K562 (cell line): ENCODE measurements at regions not wholly inside any gene's neighbourhood (a gene's known extent, or its start where the extent isn't known, plus 50 kb on each side); places are given as distances from the start of the nearest gene placed in this dataset.

ENCODE experiments used
- ATAC-seq: fragments of 200-7000 bp; cut with Tn5 transposase; 3 replicates; pipeline ENCODE4 v1.9.1; 2020; ENCODE audit warnings: moderate library complexity
- BruUV-seq: library from RNA; stranded (reverse); fragments of 400-500 nt; replicated peaks from 2 replicates; lab custom pipeline; 2021; lab: Mats Ljungman, UMichigan
- CTCF ChIA-PET: fragments of 300-600 bp; formaldehyde crosslinking; extraction: SDS; loops from one replicate; lab custom pipeline; 2021; ENCODE audit warnings: low intra/inter-chr PET ratio; lab: Yijun Ruan, JAX
- POLR2A ChIA-PET: fragments of 300-600, 350-650 bp; sonication (Branson Sonifier 250); formaldehyde crosslinking; extraction: SDS; loops from one replicate; lab custom pipeline; 2021; ENCODE audit warnings: antibody characterized with exemption, inconsistent platforms; lab: Yijun Ruan, JAX
- DNase-seq, 4 experiments: peaks; one replicate each; pipeline versions ENCODE4 v3.0.0 to v3.0.0-alpha.2; 2011 to 2018; ENCODE audit warnings: low spot score in 3 of 4, mixed read lengths in 3 of 4; ENCODE audit errors: extremely low read depth in 1 of 4
- FAIRE-seq: peaks from 2 replicates; lab custom pipeline; 2011; peaks lifted over from hg19 to GRCh38; lab: Jason Lieb, UNC
- H2AFZ ChIP-seq: 2 replicates; pipeline ENCODE4 v1.6.0; 2011; ENCODE audit warnings: low read depth, low read length, control low read depth, inconsistent platforms
- H3K27ac ChIP-seq: fragments of 200-600 bp; 3 replicates; pipeline ENCODE4 v1.8.0; 2011; ENCODE audit warnings: low read depth, mild to moderate bottlenecking, control low read depth, inconsistent platforms, low read length, moderate library complexity, mixed read lengths; ENCODE audit errors: extremely low read depth
- H3K27me3 ChIP-seq, 2 experiments: fragments of 300-600 bp in 1 of 2; 2 replicates in 1 of 2; 3 replicates in 1 of 2; pipeline versions ENCODE4 v1.6.0 to v1.8.0; 2011; ENCODE audit warnings: inconsistent platforms in 2 of 2, low read length in 2 of 2, mild to moderate bottlenecking in 1 of 2, mixed read lengths in 1 of 2, moderate library complexity in 1 of 2; ENCODE audit not compliant: control insufficient read depth in 2 of 2, insufficient read depth in 2 of 2
- H3K36me3 ChIP-seq: fragments of 300-600 bp; 3 replicates; pipeline ENCODE4 v1.8.0; 2011; ENCODE audit warnings: mild to moderate bottlenecking, low read length, inconsistent platforms; ENCODE audit not compliant: control insufficient read depth, insufficient read depth
- H3K4me1 ChIP-seq, 2 experiments: fragments of 200-600 bp in 1 of 2; replicated peaks in 1 of 2; 2 replicates in 1 of 2; 3 replicates in 1 of 2; pipeline versions ENCODE4 v1.5.1 to v1.8.0; 2011; ENCODE audit warnings: inconsistent platforms in 2 of 2, low read length in 2 of 2, mild to moderate bottlenecking in 1 of 2, mixed read lengths in 1 of 2, moderate library complexity in 1 of 2; ENCODE audit not compliant: control insufficient read depth in 2 of 2, insufficient read depth in 2 of 2
- H3K4me2 ChIP-seq: 2 replicates; pipeline ENCODE4 v1.6.1; 2011; ENCODE audit warnings: low read length, control low read depth, inconsistent platforms, mixed read lengths; ENCODE audit not compliant: insufficient read depth
- H3K4me3 ChIP-seq: fragments of 200-600 bp; sonication (generic), shearing (Covaris generic); 2 replicates; pipeline ENCODE4 v1.5.1; 2016; ENCODE audit warnings: control low read depth, inconsistent platforms
- H3K79me2 ChIP-seq: fragments of 200-600 bp; 3 replicates; pipeline ENCODE4 v1.8.0; 2011; ENCODE audit warnings: low read length, inconsistent platforms; ENCODE audit not compliant: control insufficient read depth, insufficient read depth
- H3K9ac ChIP-seq, 2 experiments: 2 replicates each; pipeline versions ENCODE4 v1.6.0 to v1.6.1; 2011; ENCODE audit warnings: low read depth in 2 of 2, low read length in 2 of 2, control low read depth in 1 of 2, inconsistent platforms in 1 of 2, mild to moderate bottlenecking in 1 of 2, mixed read lengths in 1 of 2; ENCODE audit not compliant: insufficient read depth in 1 of 2
- H3K9me1 ChIP-seq: one replicate; pipeline ENCODE4 v1.6.0; 2011; ENCODE audit warnings: inconsistent platforms, mild to moderate bottlenecking, low read length, moderate library complexity; ENCODE audit not compliant: control insufficient read depth, insufficient read depth
- H3K9me3 ChIP-seq: replicated peaks from 2 replicates; pipeline ENCODE4 v1.5.1; 2011; ENCODE audit warnings: low read depth, low read length, inconsistent platforms; ENCODE audit not compliant: control insufficient read depth, insufficient read depth
- H4K20me1 ChIP-seq: replicated peaks from 2 replicates; pipeline ENCODE4 v1.6.1; 2011; ENCODE audit warnings: low read length, inconsistent platforms, mixed read lengths; ENCODE audit not compliant: control insufficient read depth, insufficient read depth
- CSDE1 ChIP-seq, 2 experiments: fragments of 450-650 bp; IDR thresholded peaks; 2 replicates each; pipeline ENCODE4 v1.6.1; 2016; ENCODE audit warnings: mild to moderate bottlenecking in 1 of 2
- KLF16 ChIP-seq: IDR thresholded peaks from 2 replicates; pipeline ENCODE4 v1.6.1; 2016; ENCODE audit warnings: antibody characterized with exemption
- KLF6 ChIP-seq: fragments of 250-450 bp; sonication (Bioruptor Pico); IDR thresholded peaks from 2 replicates; pipeline ENCODE4 v1.4.0; 2020; ENCODE audit warnings: mild to moderate bottlenecking, moderate library complexity, borderline replicate concordance
- MECOM ChIP-seq: fragments of 250-450 bp; sonication (Bioruptor Pico); IDR thresholded peaks from 2 replicates; pipeline ENCODE4 v1.8.0; 2022; ENCODE audit warnings: inconsistent platforms
- NELFE ChIP-seq: IDR thresholded peaks from 2 replicates; pipeline ENCODE4 v1.6.1; 2011; ENCODE audit warnings: mild to moderate bottlenecking; ENCODE audit not compliant: insufficient read depth, insufficient read length
- RFX1 ChIP-seq: fragments of 450-650 bp; IDR thresholded peaks from 2 replicates; pipeline ENCODE4 v1.6.1; 2016; ENCODE audit warnings: mild to moderate bottlenecking, moderate library complexity
- TOE1 ChIP-seq, 2 experiments: fragments of 450-650 bp in 1 of 2; sonication (generic) in 1 of 2; formaldehyde crosslinking in 1 of 2; IDR thresholded peaks; 2 replicates each; pipeline versions ENCODE4 v1.7.1 to v1.8.0; 2016 to 2022; ENCODE audit warnings: borderline replicate concordance in 2 of 2, mild to moderate bottlenecking in 2 of 2, antibody characterized with exemption in 1 of 2, inconsistent platforms in 1 of 2, low read depth in 1 of 2, missing genetic modification reagents in 1 of 2, moderate library complexity in 1 of 2
- ZNF174 ChIP-seq: fragments of 250-450 bp; sonication (Bioruptor Pico); IDR thresholded peaks from 2 replicates; pipeline ENCODE4 v1.4.0; 2020; ENCODE audit warnings: mild to moderate bottlenecking
- ZNF274 ChIP-seq: IDR thresholded peaks from 2 replicates; pipeline ENCODE4 v1.6.1; 2011; ENCODE audit warnings: low read depth, mild to moderate bottlenecking, low read length, moderate library complexity, borderline replicate concordance
- ZNF347 ChIP-seq: fragments of 450-650 bp; formaldehyde crosslinking; IDR thresholded peaks from 2 replicates; pipeline ENCODE4 v1.4.0; 2020; ENCODE audit warnings: low read depth, mild to moderate bottlenecking, moderate library complexity
- WGBS: fragments of 100-300 bp; shearing (Covaris generic); methylation state at CpG from one replicate; pipeline ENCODE4 v1.1.6; 2016; ENCODE audit warnings: low coverage, mixed read lengths; ENCODE audit not compliant: insufficient coverage; ENCODE audit errors: missing lambda C conversion rate; 5-methylcytosine and 5-hydroxymethylcytosine counted together
- in situ Hi-C: fragments of 300-500 bp; cut with MboI; formaldehyde crosslinking; loops from 4 replicates; pipeline ENCODE4 v1.15.0; 2018; ENCODE audit warnings: inconsistent platforms, mixed read lengths
- intact Hi-C: fragments of 100-400 bp; cut with micrococcal nuclease; formaldehyde crosslinking; loops from 2 replicates; pipeline ENCODE4 v1.14.2; 2022
- TF ChIP-seq, protein P1 (sequence below): sonication (generic); formaldehyde crosslinking; IDR thresholded peaks from 2 replicates; pipeline ENCODE4 v1.8.1; 2023; ENCODE audit warnings: mild to moderate bottlenecking, missing genetic modification reagents
- TF ChIP-seq, protein P2 (sequence below): sonication (generic); formaldehyde crosslinking; IDR thresholded peaks from 2 replicates; pipeline ENCODE4 v1.8.0; 2023; ENCODE audit warnings: mild to moderate bottlenecking, missing genetic modification reagents

DNA sequence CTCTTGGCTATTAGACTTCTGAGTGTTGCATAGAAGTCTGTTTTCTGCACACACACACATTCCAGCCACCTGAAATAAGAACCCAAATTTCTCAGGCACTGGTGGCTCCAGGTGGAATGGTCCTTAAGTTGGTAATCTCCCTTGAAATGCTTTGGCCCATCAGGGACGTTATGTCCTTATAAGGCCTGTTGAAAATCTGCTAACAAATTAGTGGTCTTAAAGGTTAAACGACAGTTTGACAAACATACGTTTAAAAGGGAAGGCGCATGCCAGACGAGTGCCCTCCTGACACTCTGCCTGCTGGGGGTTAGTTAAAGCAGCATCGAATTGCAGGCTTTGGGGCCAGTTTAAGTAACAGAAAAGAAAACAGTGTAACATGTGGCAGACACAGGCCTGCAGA, 125.0 kb downstream of the TBX22 start:
- no peaks in the 10 kb centered on the region for H4K20me1 ChIP-seq
- no peak overlapping the region for H3K9ac ChIP-seq
- intact Hi-C loops: no loop called here
- no peaks in the 10 kb centered on the region for H3K79me2 ChIP-seq
- no peaks in the 10 kb centered on the region for H3K9me1 ChIP-seq
- POLR2A ChIA-PET: no interaction called here
- DNase-seq: no peak
- H3K4me2 ChIP-seq: no peak overlapping the region
- TF ChIP-seq, protein P1, sequence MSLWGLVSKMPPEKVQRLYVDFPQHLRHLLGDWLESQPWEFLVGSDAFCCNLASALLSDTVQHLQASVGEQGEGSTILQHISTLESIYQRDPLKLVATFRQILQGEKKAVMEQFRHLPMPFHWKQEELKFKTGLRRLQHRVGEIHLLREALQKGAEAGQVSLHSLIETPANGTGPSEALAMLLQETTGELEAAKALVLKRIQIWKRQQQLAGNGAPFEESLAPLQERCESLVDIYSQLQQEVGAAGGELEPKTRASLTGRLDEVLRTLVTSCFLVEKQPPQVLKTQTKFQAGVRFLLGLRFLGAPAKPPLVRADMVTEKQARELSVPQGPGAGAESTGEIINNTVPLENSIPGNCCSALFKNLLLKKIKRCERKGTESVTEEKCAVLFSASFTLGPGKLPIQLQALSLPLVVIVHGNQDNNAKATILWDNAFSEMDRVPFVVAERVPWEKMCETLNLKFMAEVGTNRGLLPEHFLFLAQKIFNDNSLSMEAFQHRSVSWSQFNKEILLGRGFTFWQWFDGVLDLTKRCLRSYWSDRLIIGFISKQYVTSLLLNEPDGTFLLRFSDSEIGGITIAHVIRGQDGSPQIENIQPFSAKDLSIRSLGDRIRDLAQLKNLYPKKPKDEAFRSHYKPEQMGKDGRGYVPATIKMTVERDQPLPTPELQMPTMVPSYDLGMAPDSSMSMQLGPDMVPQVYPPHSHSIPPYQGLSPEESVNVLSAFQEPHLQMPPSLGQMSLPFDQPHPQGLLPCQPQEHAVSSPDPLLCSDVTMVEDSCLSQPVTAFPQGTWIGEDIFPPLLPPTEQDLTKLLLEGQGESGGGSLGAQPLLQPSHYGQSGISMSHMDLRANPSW (CRISPR knock-in tag): no peak
- TF ChIP-seq KLF6 (CRISPR knock-in tag) (no peak), ZNF274 (no peak), KLF16 (no peak), CSDE1 (IDR thresholded peaks at IDR 0.05) (no peak), MECOM (CRISPR knock-in tag) (no peak), ZNF174 (CRISPR knock-in tag) (no peak), RFX1 (no peak), TOE1 (IDR thresholded peaks at IDR 0.05; ENCODE audit: borderline replicate concordance) (no peak), TOE1 (CRISPR knock-in tag; IDR thresholded peaks at IDR 0.05; ENCODE audit: borderline replicate concordance, low read depth) (no peak), NELFE (no peak), ZNF347 (CRISPR knock-in tag) (no peak)
- TF ChIP-seq, protein P2, sequence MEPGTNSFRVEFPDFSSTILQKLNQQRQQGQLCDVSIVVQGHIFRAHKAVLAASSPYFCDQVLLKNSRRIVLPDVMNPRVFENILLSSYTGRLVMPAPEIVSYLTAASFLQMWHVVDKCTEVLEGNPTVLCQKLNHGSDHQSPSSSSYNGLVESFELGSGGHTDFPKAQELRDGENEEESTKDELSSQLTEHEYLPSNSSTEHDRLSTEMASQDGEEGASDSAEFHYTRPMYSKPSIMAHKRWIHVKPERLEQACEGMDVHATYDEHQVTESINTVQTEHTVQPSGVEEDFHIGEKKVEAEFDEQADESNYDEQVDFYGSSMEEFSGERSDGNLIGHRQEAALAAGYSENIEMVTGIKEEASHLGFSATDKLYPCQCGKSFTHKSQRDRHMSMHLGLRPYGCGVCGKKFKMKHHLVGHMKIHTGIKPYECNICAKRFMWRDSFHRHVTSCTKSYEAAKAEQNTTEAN (CRISPR knock-in tag): no peak
- no TSS peak for BruUV-seq
- in situ Hi-C loops: no loop called here
- H3K27me3 ChIP-seq: no peaks in the 10 kb centered on the region
- H2AFZ ChIP-seq: no peak overlapping the region
- no peak overlapping the region for H3K27ac ChIP-seq
- no peak overlapping the region for H3K4me3 ChIP-seq
- CTCF ChIA-PET: no interaction called here
- no peak for FAIRE-seq
- H3K4me1 ChIP-seq: no peaks in the 10 kb centered on the region
- 4% methylated on average over 3 of the region's 6 CpGs for WGBS
- ATAC-seq: no peak
- H3K36me3 ChIP-seq: no peaks in the 10 kb centered on the region
- H3K9me3 ChIP-seq: no peaks in the 10 kb centered on the region
